HG03442 (cell line): ENCODE measurements at regions not wholly inside any gene's neighbourhood (a gene's known extent, or its start where the extent isn't known, plus 50 kb on each side); places are given as distances from the start of the nearest gene placed in this dataset.
"Not testable (repeated sequence)": the region's sequence is repeated elsewhere in the genome, so short reads cannot be mapped to it uniquely, and the experiment has no call there.

Source experiments
- ATAC-seq: cut with Tn5 transposase; IDR thresholded peaks from one replicate; pipeline ENCODE4 v1.9.1; 2021; ENCODE audit warnings: mild to moderate bottlenecking, moderate library complexity; ENCODE audit not compliant: unreplicated experiment

GRCh38 chrX:3968749-3969148, 255.3 kb upstream of the PRKX start:
- no peak for ATAC-seq

GRCh38 chrX:3963980-3964379, 250.5 kb upstream of the PRKX start:
- peak; percentile 96 for ATAC-seq

- ATAC-seq = no peak
These were observed 249.3 kb upstream of the PRKX start for GRCh38 chrX:3962511-3963311.

- ATAC-seq = no peak
These were observed 247.5 kb upstream of the PRKX start for GRCh38 chrX:3960952-3961351.

- no peak for ATAC-seq
These were observed 238.4 kb upstream of the PRKX start for GRCh38 chrX:3951859-3952258.

- no peak for ATAC-seq
These were observed 236.9 kb upstream of the PRKX start for GRCh38 chrX:3950373-3950772.

- ATAC-seq = no peak
These were observed 230.5 kb upstream of the PRKX start for GRCh38 chrX:3943965-3944364.

GRCh38 chrX:3940000-3940610, 226.7 kb upstream of the PRKX start:
- no peak for ATAC-seq

- ATAC-seq = no peak
These were observed 225.1 kb upstream of the PRKX start for GRCh38 chrX:3938587-3938986.

- ATAC-seq = not testable (repeated sequence)
These were observed 221.7 kb upstream of the PRKX start for GRCh38 chrX:3935196-3935595.

GRCh38 chrX:3920424-3921017, 207.1 kb upstream of the PRKX start:
- peak; percentile 97 for ATAC-seq

- ATAC-seq = peak; percentile 30
These were observed 206.4 kb upstream of the PRKX start for GRCh38 chrX:3919668-3920423.

- ATAC-seq = not testable (repeated sequence)
These were observed 201.4 kb upstream of the PRKX start for GRCh38 chrX:3914813-3915212.

GRCh38 chrX:3914059-3914458, 200.6 kb upstream of the PRKX start:
- not testable (repeated sequence) for ATAC-seq

- ATAC-seq = not testable (repeated sequence)
These were observed 197.6 kb upstream of the PRKX start for GRCh38 chrX:3911012-3911411.

GRCh38 chrX:3910611-3911010, 197.2 kb upstream of the PRKX start:
- not testable (repeated sequence) for ATAC-seq

- not testable (repeated sequence) for ATAC-seq
These were observed 192.2 kb upstream of the PRKX start for GRCh38 chrX:3905522-3906258.

GRCh38 chrX:3902222-3902621, 188.8 kb upstream of the PRKX start:
- ATAC-seq = not testable (repeated sequence)

GRCh38 chrX:3896755-3897154, 183.3 kb upstream of the PRKX start:
- not testable (repeated sequence) for ATAC-seq

GRCh38 chrX:3882553-3882920, 169.1 kb upstream of the PRKX start:
- ATAC-seq = not testable (repeated sequence)
